Peyer's patch (tissue), 4 donors: ENCODE measurements at regions not wholly inside any gene's neighbourhood (a gene's known extent, or its start where the extent isn't known, plus 50 kb on each side); places are given as distances from the start of the nearest gene placed in this dataset.

ENCODE experiments used
- POLR2A ChIP-seq, 2 donors: fragments of 450-650 bp; IDR thresholded peaks; one replicate each; pipeline ENCODE4 v1.5.1; 2017; ENCODE audit warnings: antibody characterized with exemption in 2 of 2, mild to moderate bottlenecking in 2 of 2, moderate library complexity in 2 of 2
- TF ChIP-seq, protein P1 (sequence below), 6 experiments: fragments of 450-650 bp in 4 of 6; fragments of 200-600 bp in 2 of 6; sonication (generic) in 1 of 6; IDR thresholded peaks; one replicate each; pipeline ENCODE4 v1.5.1; 2017 to 2019; ENCODE audit warnings: antibody characterized with exemption in 6 of 6, mild to moderate bottlenecking in 3 of 6, moderate library complexity in 1 of 6

DNA sequence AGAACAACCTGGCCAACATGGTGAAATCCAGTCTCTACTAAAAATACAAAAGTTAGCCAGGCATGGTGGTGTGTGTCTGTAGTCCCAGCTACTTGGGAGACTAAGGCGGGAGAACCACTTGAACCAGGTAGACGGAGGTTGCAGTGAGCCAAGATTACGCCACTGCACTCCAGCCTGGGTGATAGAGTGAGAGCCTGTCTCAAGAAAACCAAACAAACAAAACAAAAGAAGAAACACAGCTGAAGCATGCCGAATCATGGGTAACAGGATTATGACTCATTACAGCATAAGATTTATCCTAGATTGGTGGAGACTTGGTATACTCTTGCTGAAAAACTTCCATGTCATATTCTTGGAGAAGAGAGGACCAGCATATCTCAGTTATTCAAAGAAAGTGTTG is 236.7 kb upstream of the CCNH start:
- TF ChIP-seq, protein P1, sequence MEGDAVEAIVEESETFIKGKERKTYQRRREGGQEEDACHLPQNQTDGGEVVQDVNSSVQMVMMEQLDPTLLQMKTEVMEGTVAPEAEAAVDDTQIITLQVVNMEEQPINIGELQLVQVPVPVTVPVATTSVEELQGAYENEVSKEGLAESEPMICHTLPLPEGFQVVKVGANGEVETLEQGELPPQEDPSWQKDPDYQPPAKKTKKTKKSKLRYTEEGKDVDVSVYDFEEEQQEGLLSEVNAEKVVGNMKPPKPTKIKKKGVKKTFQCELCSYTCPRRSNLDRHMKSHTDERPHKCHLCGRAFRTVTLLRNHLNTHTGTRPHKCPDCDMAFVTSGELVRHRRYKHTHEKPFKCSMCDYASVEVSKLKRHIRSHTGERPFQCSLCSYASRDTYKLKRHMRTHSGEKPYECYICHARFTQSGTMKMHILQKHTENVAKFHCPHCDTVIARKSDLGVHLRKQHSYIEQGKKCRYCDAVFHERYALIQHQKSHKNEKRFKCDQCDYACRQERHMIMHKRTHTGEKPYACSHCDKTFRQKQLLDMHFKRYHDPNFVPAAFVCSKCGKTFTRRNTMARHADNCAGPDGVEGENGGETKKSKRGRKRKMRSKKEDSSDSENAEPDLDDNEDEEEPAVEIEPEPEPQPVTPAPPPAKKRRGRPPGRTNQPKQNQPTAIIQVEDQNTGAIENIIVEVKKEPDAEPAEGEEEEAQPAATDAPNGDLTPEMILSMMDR (IDR thresholded peaks at IDR 0.05), result no peak
- TF ChIP-seq POLR2A (IDR thresholded peaks at IDR 0.05), result no peak
